ENCODE measurements at regions not wholly inside any gene's neighbourhood (a gene's known extent, or its start where the extent isn't known, plus 50 kb on each side); places are given as distances from the start of the nearest gene placed in this dataset.

GRCh38 chr13:109628251-109628699 lies 158.1 kb downstream of the IRS2 start:
- TF ChIP-seq CTCF (IDR thresholded peaks at IDR 0.05) (no peak), POLR2A (IDR thresholded peaks at IDR 0.05) (no peak), EP300 (IDR thresholded peaks at IDR 0.05) (no peak)
